CD14-positive monocyte (primary cell): ENCODE measurements at regions not wholly inside any gene's neighbourhood (a gene's known extent, or its start where the extent isn't known, plus 50 kb on each side); places are given as distances from the start of the nearest gene placed in this dataset.

Experiments
- DNase-seq, 3 donors: peaks; one replicate each; pipeline ENCODE4 v3.0.0-alpha.2; 2011 to 2022
- H2AFZ ChIP-seq: 2 replicates; pipeline ENCODE4 v1.6.0; 2012; ENCODE audit warnings: mild to moderate bottlenecking, low read depth, low read length, inconsistent platforms; ENCODE audit not compliant: insufficient read depth, poor library complexity, severe bottlenecking
- H3K27ac ChIP-seq, 2 donors: 1 replicate in 1 of 2; 2 replicates in 1 of 2; pipeline ENCODE4 v1.5.1; 2012 to 2013; ENCODE audit warnings: low read length in 2 of 2, control low read depth in 1 of 2, inconsistent platforms in 1 of 2, low read depth in 1 of 2, mild to moderate bottlenecking in 1 of 2
- H3K27me3 ChIP-seq, 2 donors: one replicate each; pipeline versions ENCODE4 v1.6.0 to v1.6.1; 2011 to 2013; ENCODE audit warnings: low read length in 2 of 2; ENCODE audit not compliant: control insufficient read depth in 2 of 2, insufficient read depth in 2 of 2
- H3K36me3 ChIP-seq, 2 donors: replicated peaks in 1 of 2; 1 replicate in 1 of 2; 2 replicates in 1 of 2; pipeline versions ENCODE4 v1.5.1 to v1.6.1; 2012 to 2013; ENCODE audit warnings: low read length in 2 of 2, control low read depth in 1 of 2, inconsistent platforms in 1 of 2, mild to moderate bottlenecking in 1 of 2; ENCODE audit not compliant: insufficient read depth in 2 of 2, control insufficient read depth in 1 of 2
- H3K4me1 ChIP-seq, 2 donors: 1 replicate in 1 of 2; 2 replicates in 1 of 2; pipeline versions ENCODE4 v1.5.1 to v1.6.1; 2012 to 2013; ENCODE audit warnings: low read length in 2 of 2, control low read depth in 1 of 2, inconsistent platforms in 1 of 2, mild to moderate bottlenecking in 1 of 2, moderate library complexity in 1 of 2; ENCODE audit not compliant: insufficient read depth in 2 of 2, control insufficient read depth in 1 of 2
- H3K4me2 ChIP-seq: replicated peaks from 2 replicates; pipeline ENCODE3; 2012; ENCODE audit warnings: low read length, moderate library complexity, mild to moderate bottlenecking; ENCODE audit not compliant: poor library complexity, severe bottlenecking; ENCODE audit errors: extremely low read depth
- H3K4me3 ChIP-seq, 3 experiments: fragments of 200-600 bp in 1 of 3; sonication (generic) in 1 of 3; replicated peaks in 1 of 3; 1 replicate in 2 of 3; 2 replicates in 1 of 3; pipeline ENCODE4 v1.5.1; 2011 to 2013; ENCODE audit warnings: low read length in 3 of 3, mild to moderate bottlenecking in 3 of 3, control low read depth in 2 of 3, low read depth in 2 of 3, inconsistent platforms in 1 of 3, moderate library complexity in 1 of 3
- H3K79me2 ChIP-seq: 2 replicates; pipeline ENCODE4 v1.6.0; 2012; ENCODE audit warnings: mild to moderate bottlenecking, control low read depth, inconsistent platforms, low read length, moderate library complexity; ENCODE audit not compliant: insufficient read depth
- H3K9ac ChIP-seq: 2 replicates; pipeline ENCODE4 v1.6.0; 2017; ENCODE audit warnings: low read length, mild to moderate bottlenecking; ENCODE audit not compliant: insufficient read depth, poor library complexity, severe bottlenecking
- H3K9me3 ChIP-seq, 2 donors: replicated peaks in 1 of 2; 1 replicate in 1 of 2; 2 replicates in 1 of 2; pipeline versions ENCODE4 v1.5.1 to v1.6.1; 2012 to 2013; ENCODE audit warnings: low read length in 2 of 2, control low read depth in 1 of 2; ENCODE audit not compliant: control insufficient read depth in 1 of 2, insufficient read depth in 1 of 2
- H4K20me1 ChIP-seq: 2 replicates; pipeline ENCODE4 v1.6.0; 2012; ENCODE audit warnings: mild to moderate bottlenecking, low read length, control low read depth, moderate library complexity; ENCODE audit not compliant: insufficient read depth
- H3K27ac Mint-ChIP-seq, 7 donors: one replicate each; pipeline ENCODE4 v1.8.0; 2020; ENCODE audit warnings: mild to moderate bottlenecking in 7 of 7, mixed read lengths in 7 of 7, moderate library complexity in 6 of 7, inconsistent platforms in 2 of 7
- H3K27me3 Mint-ChIP-seq, 3 donors: one replicate each; pipeline ENCODE4 v1.8.0; 2021 to 2022; ENCODE audit warnings: low read depth in 3 of 3, mild to moderate bottlenecking in 3 of 3, mixed read lengths in 3 of 3, moderate library complexity in 3 of 3, inconsistent platforms in 1 of 3
- H3K36me3 Mint-ChIP-seq, 2 donors: one replicate each; pipeline ENCODE4 v1.8.0; 2020; ENCODE audit warnings: mixed read lengths in 2 of 2, inconsistent platforms in 1 of 2, mild to moderate bottlenecking in 1 of 2
- H3K4me1 Mint-ChIP-seq: one replicate; pipeline ENCODE4 v1.8.0; 2020; ENCODE audit warnings: mild to moderate bottlenecking, mixed read lengths
- H3K4me3 Mint-ChIP-seq, 2 donors: one replicate each; pipeline ENCODE4 v1.8.0; 2020; ENCODE audit warnings: mild to moderate bottlenecking in 2 of 2, mixed read lengths in 2 of 2, moderate library complexity in 1 of 2
- H3K9me3 Mint-ChIP-seq, 7 donors: one replicate each; pipeline ENCODE4 v1.8.0; 2020 to 2022; ENCODE audit warnings: mixed read lengths in 7 of 7, mild to moderate bottlenecking in 6 of 7, moderate library complexity in 6 of 7, inconsistent platforms in 2 of 7
- WGBS: methylation state at CpG from one replicate; pipeline ENCODE4 v1.1.5; 2013; ENCODE audit warnings: missing lambda C conversion rate; ENCODE audit not compliant: insufficient coverage; 5-methylcytosine and 5-hydroxymethylcytosine counted together
- intact Hi-C, 2 donors: fragments of 100-400 bp; cut with micrococcal nuclease; formaldehyde crosslinking; loops; one replicate each; pipeline versions ENCODE4 v1.15.0 to v1.15.1; 2023
- TF ChIP-seq, protein P1 (sequence below): fragments of 200-600 bp; IDR thresholded peaks from one replicate; pipeline ENCODE4 v1.8.0; 2022; ENCODE audit warnings: antibody characterized with exemption, mild to moderate bottlenecking

DNA sequence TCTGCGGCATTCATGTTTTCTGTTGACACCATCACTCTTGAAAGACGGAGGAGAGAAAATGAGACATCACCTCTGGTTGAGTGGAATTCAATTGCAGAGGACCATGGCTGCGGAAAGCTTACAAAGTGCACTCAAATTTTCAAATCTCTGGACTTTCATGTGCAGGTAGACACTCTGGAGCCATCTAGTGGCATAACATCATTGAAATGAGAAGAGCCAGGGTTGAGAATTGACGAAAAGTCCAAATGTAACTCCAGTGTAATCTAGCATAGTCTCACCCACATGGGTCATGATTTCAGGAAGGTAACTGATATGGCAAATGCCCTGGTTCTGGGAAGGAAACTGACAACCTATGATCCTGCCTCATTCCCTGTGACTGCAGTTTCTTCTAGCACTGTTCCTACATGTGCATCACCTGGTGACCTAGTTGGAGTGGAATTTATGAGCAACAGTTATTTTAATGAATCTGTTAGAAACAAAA lies 687.8 kb downstream of the KCNA4 start:
- Mint-ChIP-seq H3K27ac (no peak overlapping the region), H3K4me3 (no peak overlapping the region), H3K27me3 (peaks cover 0 to 1% (median 0%) of the 10 kb centered on the region in 3 donors), H3K36me3 (no peaks in the 10 kb centered on the region), H3K9me3 (no peaks in the 10 kb centered on the region), H3K4me1 (no peaks in the 10 kb centered on the region)
- Histone ChIP-seq H3K27ac (no peak overlapping the region), H3K36me3 (no peaks in the 10 kb centered on the region), H3K4me1 (no peaks in the 10 kb centered on the region), H2AFZ (no peak overlapping the region), H3K27me3 (no peaks in the 10 kb centered on the region), H3K4me3 (no peak overlapping the region), H3K9me3 (no peaks in the 10 kb centered on the region), H4K20me1 (no peaks in the 10 kb centered on the region), H3K9ac (no peak overlapping the region), H3K79me2 (no peaks in the 10 kb centered on the region), H3K4me2 (no peak overlapping the region)
- intact Hi-C loops, result no loop called here
- WGBS, result 100% methylated on average over 2 of the region's 4 CpGs
- no peak for DNase-seq
- TF ChIP-seq, protein P1, sequence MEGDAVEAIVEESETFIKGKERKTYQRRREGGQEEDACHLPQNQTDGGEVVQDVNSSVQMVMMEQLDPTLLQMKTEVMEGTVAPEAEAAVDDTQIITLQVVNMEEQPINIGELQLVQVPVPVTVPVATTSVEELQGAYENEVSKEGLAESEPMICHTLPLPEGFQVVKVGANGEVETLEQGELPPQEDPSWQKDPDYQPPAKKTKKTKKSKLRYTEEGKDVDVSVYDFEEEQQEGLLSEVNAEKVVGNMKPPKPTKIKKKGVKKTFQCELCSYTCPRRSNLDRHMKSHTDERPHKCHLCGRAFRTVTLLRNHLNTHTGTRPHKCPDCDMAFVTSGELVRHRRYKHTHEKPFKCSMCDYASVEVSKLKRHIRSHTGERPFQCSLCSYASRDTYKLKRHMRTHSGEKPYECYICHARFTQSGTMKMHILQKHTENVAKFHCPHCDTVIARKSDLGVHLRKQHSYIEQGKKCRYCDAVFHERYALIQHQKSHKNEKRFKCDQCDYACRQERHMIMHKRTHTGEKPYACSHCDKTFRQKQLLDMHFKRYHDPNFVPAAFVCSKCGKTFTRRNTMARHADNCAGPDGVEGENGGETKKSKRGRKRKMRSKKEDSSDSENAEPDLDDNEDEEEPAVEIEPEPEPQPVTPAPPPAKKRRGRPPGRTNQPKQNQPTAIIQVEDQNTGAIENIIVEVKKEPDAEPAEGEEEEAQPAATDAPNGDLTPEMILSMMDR, result no peak

DNA sequence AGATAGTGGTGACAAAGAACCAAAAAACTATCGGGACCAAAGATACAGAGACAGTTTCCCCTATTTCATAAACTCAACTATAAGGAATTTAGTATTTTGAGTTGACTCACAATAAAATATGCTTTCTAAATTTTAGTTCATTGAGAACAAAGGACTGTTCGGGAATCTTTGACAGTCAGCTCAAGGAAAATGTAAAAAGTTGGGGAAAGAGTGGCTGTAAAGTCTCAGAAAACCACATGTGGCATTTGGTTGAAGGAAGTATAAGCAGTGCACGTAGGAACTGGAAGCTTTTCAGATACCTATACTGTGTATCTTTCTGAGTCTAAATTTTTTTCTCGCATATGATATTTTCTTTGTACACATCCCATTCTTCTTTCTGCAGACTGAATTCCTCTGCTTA lies 688.9 kb downstream of the KCNA4 start:
- no peaks in the 10 kb centered on the region for H3K79me2 ChIP-seq
- DNase-seq, result no peak
- Mint-ChIP-seq H3K36me3 (no peaks in the 10 kb centered on the region), H3K27me3 (peaks cover 0 to 1% (median 0%) of the 10 kb centered on the region in 3 donors), H3K9me3 (no peaks in the 10 kb centered on the region), H3K4me1 (no peaks in the 10 kb centered on the region), H3K4me3 (no peak overlapping the region), H3K27ac (no peak overlapping the region)
- H3K4me2 ChIP-seq, result no peak overlapping the region
- no peaks in the 10 kb centered on the region for H3K36me3 ChIP-seq
- no peaks in the 10 kb centered on the region for H3K4me1 ChIP-seq
- TF ChIP-seq, protein P1, result no peak
- H3K9me3 ChIP-seq, result no peaks in the 10 kb centered on the region
- no peak overlapping the region for H3K9ac ChIP-seq
- H3K27ac ChIP-seq, result no peak overlapping the region
- H3K27me3 ChIP-seq, result no peaks in the 10 kb centered on the region
- intact Hi-C loops, result no loop called here
- no CpG with 5 or more reads among the region's 4 CpGs for WGBS
- no peak overlapping the region for H2AFZ ChIP-seq
- no peak overlapping the region for H3K4me3 ChIP-seq
- no peaks in the 10 kb centered on the region for H4K20me1 ChIP-seq
